ENCODE measurements at regions not wholly inside any gene's neighbourhood (a gene's known extent, or its start where the extent isn't known, plus 50 kb on each side); places are given as distances from the start of the nearest gene placed in this dataset.

- in situ Hi-C loops (cut with HindIII; ENCODE audit: low sequenced_read_pairs) = no loop called here
- H3K4me3 ChIP-seq (ENCODE audit: low read depth, low read length) = no peak overlapping the region
- no peak for TF ChIP-seq CTCF (IDR thresholded peaks at IDR 0.05; ENCODE audit: low read depth, low read length, missing control alignments)
- DNase-seq (ENCODE audit: low read depth) = no peak
These were observed 107.2 kb upstream of the RNF32 start for GRCh38 chr7:156533420-156533819.

GRCh38 chr7:156532016-156532602 is 108.5 kb upstream of the RNF32 start:
- no peak overlapping the region for H3K4me3 ChIP-seq (ENCODE audit: low read depth, low read length)
- in situ Hi-C loops (cut with HindIII; ENCODE audit: low sequenced_read_pairs) = no loop called here
- no peak for DNase-seq (ENCODE audit: low read depth)
- no peak for TF ChIP-seq CTCF (IDR thresholded peaks at IDR 0.05; ENCODE audit: low read depth, low read length, missing control alignments)

- no peak overlapping the region for H3K4me3 ChIP-seq (ENCODE audit: low read depth, low read length)
- no peak for DNase-seq (ENCODE audit: low read depth)
- no peak for TF ChIP-seq CTCF (IDR thresholded peaks at IDR 0.05; ENCODE audit: low read depth, low read length, missing control alignments)
- in situ Hi-C loops (cut with HindIII; ENCODE audit: low sequenced_read_pairs) = no loop called here
These were observed 110.6 kb upstream of the RNF32 start for GRCh38 chr7:156529956-156530355.

GRCh38 chr7:156527458-156527890 is 113.1 kb upstream of the RNF32 start:
- TF ChIP-seq CTCF (IDR thresholded peaks at IDR 0.05; ENCODE audit: low read depth, low read length, missing control alignments) = no peak

GRCh38 chr7:156524818-156525597 is 115.6 kb upstream of the RNF32 start:
- DNase-seq (ENCODE audit: low read depth) = no peak
- H3K4me3 ChIP-seq (ENCODE audit: low read depth, low read length) = no peak overlapping the region
- TF ChIP-seq CTCF (IDR thresholded peaks at IDR 0.05; ENCODE audit: low read depth, low read length, missing control alignments) = no peak
- in situ Hi-C loops (cut with HindIII; ENCODE audit: low sequenced_read_pairs) = no loop called here

More at GRCh38 chr7:156527458-156527890, 113.1 kb upstream of the RNF32 start:
- DNase-seq (ENCODE audit: low read depth) = no peak
- in situ Hi-C loops (cut with HindIII; ENCODE audit: low sequenced_read_pairs) = no loop called here
- no peak overlapping the region for H3K4me3 ChIP-seq (ENCODE audit: low read depth, low read length)

GRCh38 chr7:156523447-156524048 is 117.0 kb upstream of the RNF32 start:
- in situ Hi-C loops (cut with HindIII; ENCODE audit: low sequenced_read_pairs) = no loop called here
- TF ChIP-seq CTCF (IDR thresholded peaks at IDR 0.05; ENCODE audit: low read depth, low read length, missing control alignments) = no peak
- H3K4me3 ChIP-seq (ENCODE audit: low read depth, low read length) = no peak overlapping the region
- no peak for DNase-seq (ENCODE audit: low read depth)

Measured in astrocyte of the cerebellum (primary cell).